ENCODE measurements at regions not wholly inside any gene's neighbourhood (a gene's known extent, or its start where the extent isn't known, plus 50 kb on each side); places are given as distances from the start of the nearest gene placed in this dataset.
"Not testable (repeated sequence)": the region's sequence is repeated elsewhere in the genome, so short reads cannot be mapped to it uniquely, and the experiment has no call there.

DNA sequence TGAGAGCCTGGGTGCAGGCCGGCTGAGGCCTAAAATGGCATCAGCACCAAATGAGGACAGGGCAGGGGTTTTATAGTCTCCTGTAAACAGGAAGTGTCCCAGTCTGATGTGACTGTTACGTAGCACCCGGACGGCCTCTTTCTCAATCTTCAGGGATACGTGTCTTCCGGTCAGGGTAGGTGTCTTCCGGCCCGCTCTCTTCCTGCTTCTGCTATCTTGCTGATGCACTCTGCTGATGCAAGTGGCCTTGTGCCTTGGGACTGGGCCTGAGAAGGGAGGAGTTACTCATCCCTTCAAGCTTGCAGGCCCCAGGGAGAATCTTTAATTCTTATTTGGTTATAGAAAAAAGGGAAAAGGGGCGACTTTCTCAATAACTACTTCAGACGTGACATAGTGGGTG is 172.1 kb upstream of the STK26 start:
- TF ChIP-seq, protein P1, sequence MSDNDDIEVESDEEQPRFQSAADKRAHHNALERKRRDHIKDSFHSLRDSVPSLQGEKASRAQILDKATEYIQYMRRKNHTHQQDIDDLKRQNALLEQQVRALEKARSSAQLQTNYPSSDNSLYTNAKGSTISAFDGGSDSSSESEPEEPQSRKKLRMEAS (IDR thresholded peaks at IDR 0.05; ENCODE audit: low read depth, low read length) = not testable (repeated sequence)
- not testable (repeated sequence) for TF ChIP-seq CTCF (IDR thresholded peaks at IDR 0.05; ENCODE audit: low read depth, low read length); POLR2A (IDR thresholded peaks at IDR 0.05; ENCODE audit: extremely low read depth, insufficient read length); MYC (IDR thresholded peaks at IDR 0.05; ENCODE audit: low read depth, low read length)

Data from NB4 (cell line).